GM19463 (cell line): ENCODE measurements at regions not wholly inside any gene's neighbourhood (a gene's known extent, or its start where the extent isn't known, plus 50 kb on each side); places are given as distances from the start of the nearest gene placed in this dataset.
"Not testable (repeated sequence)": the region's sequence is repeated elsewhere in the genome, so short reads cannot be mapped to it uniquely, and the experiment has no call there.

Experiments used
- ATAC-seq: cut with Tn5 transposase; IDR thresholded peaks from one replicate; pipeline ENCODE4 v1.9.1; 2021; ENCODE audit warnings: mild to moderate bottlenecking, moderate library complexity; ENCODE audit not compliant: unreplicated experiment

DNA sequence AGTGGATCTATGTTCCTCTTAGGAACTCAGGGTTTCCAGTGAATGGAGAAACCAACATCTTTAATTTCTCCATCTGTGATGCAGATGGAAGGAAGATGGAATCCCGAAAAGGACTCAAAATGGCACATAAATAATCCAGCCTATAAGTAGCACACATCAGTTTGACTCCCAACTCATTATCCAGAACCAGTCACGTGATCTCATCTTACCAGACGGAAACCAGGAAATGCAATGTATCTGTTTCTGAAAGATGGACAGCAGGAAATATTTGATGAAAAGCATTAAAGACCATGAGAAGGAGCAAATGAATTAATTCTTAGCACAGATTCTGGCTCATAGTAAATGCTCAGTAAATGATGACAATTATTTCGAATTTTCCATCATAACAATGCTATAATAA, 443.1 kb upstream of the FMR1 start:
- no peak for ATAC-seq

DNA sequence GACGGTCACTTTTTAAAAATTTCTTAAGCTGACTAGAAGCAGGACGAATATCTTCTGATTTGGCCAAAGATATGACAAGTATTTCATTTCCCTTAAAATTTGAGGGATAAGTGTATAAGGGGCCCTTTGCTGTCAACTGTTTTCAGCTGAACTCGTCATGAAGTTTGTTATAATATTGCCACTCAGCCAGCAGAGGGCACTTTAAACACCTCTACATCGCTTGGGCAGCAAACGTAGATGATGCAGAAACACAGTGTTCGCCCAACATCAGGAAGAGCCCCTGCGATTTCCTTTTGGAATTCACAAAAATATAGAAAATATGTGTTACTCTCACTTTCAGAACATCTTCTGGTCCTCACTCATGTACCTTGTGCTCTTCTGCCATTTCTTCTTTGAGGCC, 435.7 kb upstream of the FMR1 start:
- ATAC-seq, result no peak

DNA sequence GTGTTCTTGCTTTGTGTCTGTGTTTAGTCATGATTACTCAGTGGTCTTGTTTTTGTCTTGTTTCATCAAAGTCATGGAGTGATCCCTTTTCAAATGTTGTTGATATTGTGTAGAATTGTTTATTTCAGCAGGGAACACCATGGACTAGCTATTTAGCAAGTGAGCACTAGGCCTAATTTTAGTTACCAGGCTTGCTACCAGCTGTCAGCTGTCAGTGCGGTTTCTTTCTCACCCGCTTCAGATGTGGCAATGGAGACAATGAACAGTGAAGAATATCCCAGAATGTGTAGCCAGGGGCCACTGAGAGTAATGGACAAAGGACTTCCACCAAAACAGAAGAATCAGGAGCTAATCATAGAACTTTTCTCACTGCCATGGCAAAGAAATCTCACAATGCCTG, 432.8 kb upstream of the FMR1 start:
- no peak for ATAC-seq

DNA sequence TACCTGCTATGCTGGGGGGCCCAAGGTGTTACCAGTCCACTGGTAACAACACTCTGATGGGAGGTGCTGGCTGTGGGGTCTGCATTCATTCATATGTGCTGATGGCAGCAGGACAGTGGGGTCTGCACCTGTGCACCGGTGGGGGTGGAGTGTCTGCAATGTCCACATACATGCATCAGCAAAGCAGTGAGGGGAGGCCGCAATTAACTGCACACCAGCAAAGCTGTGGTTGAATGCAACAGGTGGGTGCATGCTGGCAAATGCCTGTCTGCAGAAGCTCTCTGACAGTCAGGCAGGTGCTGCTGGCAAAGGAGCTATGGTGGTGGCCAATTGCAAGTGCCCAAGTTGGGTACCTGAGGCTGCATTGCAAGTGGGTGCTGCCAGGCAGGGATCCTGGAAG, 426.5 kb upstream of the FMR1 start:
- no peak for ATAC-seq

- ATAC-seq, result no peak
Measured at GRCh38 chrX:147494365-147494764, 417.4 kb upstream of the FMR1 start.

DNA sequence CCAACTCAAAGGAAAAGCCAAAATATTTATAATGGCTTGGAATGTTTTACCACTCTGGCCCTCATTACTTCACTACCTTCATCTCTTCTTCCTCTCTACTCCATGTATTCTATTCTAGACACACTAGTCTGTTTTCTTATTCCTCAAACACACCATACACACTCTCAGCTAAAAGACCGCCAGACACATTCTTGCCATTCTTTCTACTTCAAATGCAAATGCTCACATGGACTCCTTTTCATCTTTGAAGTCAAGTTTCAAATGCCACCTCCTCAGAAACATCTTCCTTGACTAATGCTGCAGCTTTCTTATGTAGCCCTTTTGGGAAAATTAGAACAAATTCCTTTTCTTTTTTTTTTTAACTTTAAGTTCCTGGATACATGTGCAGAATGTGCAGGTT, 412.9 kb upstream of the FMR1 start:
- no peak for ATAC-seq

DNA sequence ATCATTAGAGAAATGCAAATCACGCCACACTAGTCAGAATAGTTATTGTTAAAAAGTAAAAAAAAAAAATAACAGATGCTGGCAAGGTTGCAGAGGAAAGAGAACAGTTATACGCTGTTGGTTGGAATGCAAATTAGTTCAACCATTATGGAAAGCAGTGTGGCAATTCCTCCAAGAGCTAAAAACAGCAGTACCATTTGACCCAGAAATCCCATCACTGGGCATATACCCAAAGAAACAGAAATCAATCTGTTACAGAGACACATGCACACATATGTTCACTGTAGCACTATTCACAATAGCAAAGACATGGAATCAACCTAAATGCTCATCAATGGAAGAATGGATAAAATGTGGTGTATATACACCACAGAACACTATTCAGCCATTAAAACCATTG, 388.7 kb upstream of the FMR1 start:
- no peak for ATAC-seq

- no peak for ATAC-seq
Measured at GRCh38 chrX:147533426-147533825, 378.3 kb upstream of the FMR1 start.

DNA sequence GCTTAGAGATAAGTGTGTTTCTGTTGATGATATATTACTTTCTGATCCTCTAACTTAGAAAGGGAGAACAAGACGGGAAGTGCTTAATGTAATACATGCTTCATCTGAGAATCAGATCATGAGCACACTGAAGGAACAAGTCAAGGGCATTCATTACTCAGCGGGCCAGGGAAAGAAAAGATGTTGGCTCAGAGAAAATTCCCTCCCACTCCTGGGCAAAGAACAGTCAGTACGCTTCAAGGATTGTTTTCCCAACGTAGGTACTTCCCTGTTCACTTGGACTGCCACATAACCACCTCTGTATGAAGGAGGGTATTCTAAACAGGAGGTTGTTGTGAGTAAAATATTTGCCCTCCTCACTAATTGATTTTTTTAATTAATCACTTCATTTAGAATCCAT, 374.5 kb upstream of the FMR1 start:
- no peak for ATAC-seq

- ATAC-seq, result not testable (repeated sequence)
Measured at GRCh38 chrX:147548023-147548422, 363.7 kb upstream of the FMR1 start.

GRCh38 chrX:147550217-147550616, 361.5 kb upstream of the FMR1 start:
- ATAC-seq, result no peak

DNA sequence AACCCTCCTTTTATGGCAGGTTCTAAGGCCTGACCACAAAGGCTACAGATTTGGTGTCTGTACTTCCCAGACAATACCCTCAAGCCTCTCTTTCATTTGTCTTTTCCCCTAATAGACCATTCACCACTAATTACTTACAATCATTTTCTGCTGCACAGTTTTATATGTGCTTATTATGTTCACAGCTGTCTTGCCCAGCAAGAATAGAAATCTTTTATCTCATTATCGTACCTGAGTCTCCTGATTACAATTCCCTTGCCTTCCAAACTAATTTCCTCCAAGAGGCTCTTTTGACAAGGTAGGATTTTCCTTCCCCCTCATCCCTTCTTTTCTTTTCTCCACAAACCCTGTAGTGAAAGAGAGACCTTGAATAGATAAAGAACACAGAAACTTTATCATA, 352.5 kb upstream of the FMR1 start:
- no peak for ATAC-seq

DNA sequence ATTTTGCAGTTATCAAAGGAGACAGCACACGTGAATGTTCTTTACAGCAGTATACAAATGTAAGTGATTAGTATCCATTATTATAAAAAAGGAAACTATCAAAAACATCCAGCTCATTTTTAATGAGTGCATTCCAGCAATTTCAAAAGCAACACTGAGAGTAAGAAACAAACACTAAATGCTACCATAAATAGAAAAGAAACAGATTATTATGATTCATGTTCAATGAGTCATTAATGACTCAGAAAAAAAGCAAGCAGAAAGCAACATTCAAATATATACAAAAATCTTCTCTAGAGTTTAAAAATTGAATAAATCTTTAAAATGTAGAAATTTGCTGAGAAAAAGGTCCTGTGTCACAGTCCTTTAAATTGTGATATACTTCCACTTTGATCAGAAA, 346.5 kb upstream of the FMR1 start:
- no peak for ATAC-seq

DNA sequence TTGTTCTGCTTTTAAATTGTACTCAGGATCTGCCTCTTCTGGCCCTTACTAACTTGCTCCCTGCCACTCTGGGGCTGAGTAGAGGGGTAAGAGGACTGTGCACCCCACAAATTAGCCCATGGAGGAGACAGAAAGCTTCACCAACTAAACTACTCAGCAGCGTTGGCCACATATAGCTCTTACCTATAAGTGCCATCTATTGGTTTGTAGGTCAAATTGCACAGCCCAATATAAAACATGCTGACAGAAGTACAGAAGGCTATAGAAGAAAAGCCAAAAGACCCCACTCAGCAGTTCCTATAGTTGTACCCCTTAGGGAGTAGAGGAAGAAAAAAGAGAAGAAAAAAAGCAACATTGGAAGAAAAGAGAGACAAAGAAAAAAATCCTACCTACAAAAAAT, 341.2 kb upstream of the FMR1 start:
- no peak for ATAC-seq

DNA sequence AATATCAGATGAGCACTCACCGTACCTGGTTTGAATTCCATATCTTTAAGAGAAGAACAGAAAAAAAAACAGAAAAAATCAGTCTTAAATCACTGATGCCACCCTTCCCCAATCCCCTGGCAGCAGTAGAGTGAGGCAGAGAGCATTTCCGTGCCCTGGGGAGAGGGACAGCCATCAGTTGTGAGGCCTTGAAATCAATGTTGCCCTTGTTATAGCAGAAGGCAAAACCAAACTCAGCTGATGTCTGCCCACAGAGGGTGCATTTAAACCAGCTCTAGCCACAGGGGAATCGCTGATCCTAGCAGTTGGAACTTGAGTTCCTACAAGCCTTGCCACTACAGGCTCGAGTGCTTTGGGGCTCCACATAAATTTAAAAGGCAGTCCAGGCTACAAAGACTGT, 338.5 kb upstream of the FMR1 start:
- ATAC-seq, result no peak

- no peak for ATAC-seq
Measured at GRCh38 chrX:147602176-147602696, 309.5 kb upstream of the FMR1 start.

GRCh38 chrX:147626605-147627004, 285.1 kb upstream of the FMR1 start:
- ATAC-seq, result no peak

- no peak for ATAC-seq
Measured at GRCh38 chrX:147635186-147635585, 276.5 kb upstream of the FMR1 start.

GRCh38 chrX:147637190-147637589, 274.5 kb upstream of the FMR1 start:
- ATAC-seq, result no peak

DNA sequence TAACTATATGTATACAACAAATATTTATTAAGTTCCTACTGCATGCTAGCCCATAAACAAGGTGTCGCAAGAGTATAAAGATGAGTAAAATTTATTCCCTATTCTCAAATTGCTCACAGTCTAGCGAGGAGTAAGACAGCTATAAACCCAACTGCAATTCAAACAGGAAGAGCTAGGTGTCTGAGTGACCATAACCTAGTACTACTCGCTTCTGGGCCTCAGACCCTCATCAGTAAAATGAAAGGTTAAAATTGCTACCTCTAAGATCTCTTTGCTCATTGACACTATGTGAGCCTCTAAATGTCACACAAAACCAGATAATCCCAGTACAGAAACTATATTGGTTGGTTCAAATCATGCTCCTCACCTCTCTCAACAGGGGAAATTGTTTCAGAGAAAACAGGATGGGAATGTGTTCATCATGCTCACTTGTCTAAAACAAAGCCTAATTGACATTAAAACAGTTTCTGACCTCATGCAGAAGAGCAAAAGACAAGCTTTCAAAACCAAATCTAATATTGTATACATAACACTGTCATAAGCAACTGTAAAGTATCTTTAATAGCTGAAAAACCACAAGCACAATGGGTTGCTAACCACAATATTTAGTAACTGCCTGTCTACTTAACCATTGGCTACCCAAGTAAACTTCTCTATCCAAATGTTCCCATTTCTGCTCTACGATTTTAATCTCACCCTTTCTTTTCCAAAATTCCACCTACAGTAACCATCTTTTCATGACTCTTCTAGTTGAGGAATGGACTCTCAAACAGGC, 264.6 kb upstream of the FMR1 start:
- no peak for ATAC-seq

DNA sequence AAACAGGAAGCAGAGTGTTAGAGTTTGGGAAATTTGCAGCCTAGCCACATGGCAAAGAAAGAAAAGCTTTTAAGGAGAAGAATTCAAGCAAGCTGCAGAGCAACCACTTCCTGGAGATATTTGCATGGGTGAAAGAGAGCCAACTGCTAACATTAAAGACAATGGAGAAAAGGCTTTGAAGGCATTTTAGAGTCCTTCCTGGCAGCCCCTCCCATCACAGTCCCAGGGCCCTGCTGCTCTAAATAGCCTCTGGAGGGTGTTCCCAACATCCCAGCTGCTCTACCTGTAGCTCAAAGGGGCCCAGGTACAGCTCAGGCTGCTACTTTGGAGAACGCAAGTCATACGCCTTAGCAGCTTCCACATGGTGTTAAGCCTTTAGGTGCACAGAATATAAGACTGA, 235.9 kb upstream of the FMR1 start:
- no peak for ATAC-seq

- ATAC-seq, result no peak
Measured at GRCh38 chrX:147679356-147680005, 232.2 kb upstream of the FMR1 start.

DNA sequence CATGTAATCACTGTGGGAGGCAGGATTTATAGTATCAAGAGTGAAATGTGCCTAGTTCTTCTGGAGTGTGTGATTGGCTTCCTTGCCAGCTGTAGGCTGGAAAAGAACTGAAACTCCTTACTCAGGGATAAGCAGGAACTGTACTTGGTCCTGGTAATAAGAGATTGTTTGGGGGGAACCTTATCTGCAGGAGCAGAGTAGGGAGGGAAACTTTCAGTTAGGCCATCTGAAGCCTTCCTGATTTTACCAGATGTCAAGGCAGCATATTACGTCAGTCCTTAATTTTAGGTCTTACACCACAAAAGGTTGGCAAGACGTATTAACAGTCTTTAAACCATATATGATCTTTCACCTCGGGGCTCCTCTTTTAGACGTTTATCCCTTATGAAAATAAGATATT, 231.5 kb upstream of the FMR1 start:
- ATAC-seq, result no peak
